Prostate gland (tissue), 2 donors: ENCODE measurements at regions not wholly inside any gene's neighbourhood (a gene's known extent, or its start where the extent isn't known, plus 50 kb on each side); places are given as distances from the start of the nearest gene placed in this dataset.

Source experiments
- CTCF ChIP-seq, 4 experiments: fragments of 200-600 bp in 2 of 4; fragments of 450-650 bp in 2 of 4; sonication (generic) in 2 of 4; IDR thresholded peaks; 1 replicate in 3 of 4; 2 replicates in 1 of 4; pipeline ENCODE4 v1.5.1; 2016 to 2019; ENCODE audit warnings: antibody characterized with exemption in 4 of 4, mild to moderate bottlenecking in 2 of 4, moderate library complexity in 2 of 4
- POLR2A ChIP-seq: fragments of 450-650 bp; IDR thresholded peaks from one replicate; pipeline ENCODE4 v1.6.1; 2016; ENCODE audit warnings: antibody characterized with exemption, mild to moderate bottlenecking

GRCh38 chr12:24143928-24144327 lies 194.5 kb upstream of the SOX5 start:
- TF ChIP-seq POLR2A (no peak), CTCF (IDR thresholded peaks at IDR 0.05) (no peak)
